ENCODE measurements at regions not wholly inside any gene's neighbourhood (a gene's known extent, or its start where the extent isn't known, plus 50 kb on each side); places are given as distances from the start of the nearest gene placed in this dataset.

DNA sequence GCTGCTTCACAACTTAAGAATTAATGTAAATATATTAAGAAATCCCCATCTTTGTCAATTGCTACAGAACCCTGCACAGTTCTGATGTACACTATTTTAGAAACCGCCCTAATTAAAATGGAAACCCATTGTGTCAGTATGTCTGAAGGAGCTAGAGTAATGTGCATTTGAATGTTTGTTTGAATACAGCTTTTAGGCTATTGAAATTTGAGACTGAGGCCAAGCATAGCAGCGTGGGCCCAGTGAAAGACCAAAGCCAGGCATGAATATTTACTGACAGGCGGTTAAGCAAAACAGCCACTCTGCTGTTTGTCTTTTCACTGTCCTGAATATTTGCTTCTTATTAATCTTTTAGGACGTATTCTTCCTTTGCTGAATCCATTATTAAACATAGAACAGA lies 252.3 kb downstream of the IZUMO3 start:
- Mint-ChIP-seq H3K27me3 (ENCODE audit: low read depth, poor library complexity) (peaks cover 9% of the 10 kb centered on the region), H3K27ac (no peak overlapping the region)

DNA sequence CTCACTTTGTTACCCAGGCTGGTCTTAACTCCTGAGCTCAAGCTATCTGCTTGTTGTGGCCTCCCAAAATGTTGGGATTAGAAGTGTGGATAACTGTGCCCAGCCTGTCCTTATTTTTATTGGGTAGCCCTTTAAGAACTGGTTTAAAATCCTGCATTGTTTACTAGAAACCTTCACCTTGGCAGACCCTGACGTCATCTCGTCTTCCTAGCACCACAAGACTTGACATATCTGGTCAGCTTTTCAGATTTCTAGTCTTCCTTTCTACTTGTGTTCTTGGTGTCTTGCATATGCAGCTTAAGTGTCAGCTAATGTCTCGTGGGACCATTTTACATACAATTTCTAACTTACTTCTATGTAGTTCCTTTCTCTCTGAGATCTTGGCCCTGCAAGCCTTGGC lies 258.9 kb downstream of the IZUMO3 start:
- peaks cover 18% of the 10 kb centered on the region for H3K9me3 Mint-ChIP-seq
- TF ChIP-seq, protein P1, sequence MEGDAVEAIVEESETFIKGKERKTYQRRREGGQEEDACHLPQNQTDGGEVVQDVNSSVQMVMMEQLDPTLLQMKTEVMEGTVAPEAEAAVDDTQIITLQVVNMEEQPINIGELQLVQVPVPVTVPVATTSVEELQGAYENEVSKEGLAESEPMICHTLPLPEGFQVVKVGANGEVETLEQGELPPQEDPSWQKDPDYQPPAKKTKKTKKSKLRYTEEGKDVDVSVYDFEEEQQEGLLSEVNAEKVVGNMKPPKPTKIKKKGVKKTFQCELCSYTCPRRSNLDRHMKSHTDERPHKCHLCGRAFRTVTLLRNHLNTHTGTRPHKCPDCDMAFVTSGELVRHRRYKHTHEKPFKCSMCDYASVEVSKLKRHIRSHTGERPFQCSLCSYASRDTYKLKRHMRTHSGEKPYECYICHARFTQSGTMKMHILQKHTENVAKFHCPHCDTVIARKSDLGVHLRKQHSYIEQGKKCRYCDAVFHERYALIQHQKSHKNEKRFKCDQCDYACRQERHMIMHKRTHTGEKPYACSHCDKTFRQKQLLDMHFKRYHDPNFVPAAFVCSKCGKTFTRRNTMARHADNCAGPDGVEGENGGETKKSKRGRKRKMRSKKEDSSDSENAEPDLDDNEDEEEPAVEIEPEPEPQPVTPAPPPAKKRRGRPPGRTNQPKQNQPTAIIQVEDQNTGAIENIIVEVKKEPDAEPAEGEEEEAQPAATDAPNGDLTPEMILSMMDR (IDR thresholded peaks at IDR 0.05): no peak
- DNase-seq: no peak
- no peaks in the 10 kb centered on the region for H3K27me3 Mint-ChIP-seq (ENCODE audit: low read depth, poor library complexity)
- H3K27ac Mint-ChIP-seq: no peak overlapping the region
- H3K4me1 Mint-ChIP-seq: no peaks in the 10 kb centered on the region
- H3K36me3 Mint-ChIP-seq (ENCODE audit: low read depth): no peaks in the 10 kb centered on the region
- H3K4me3 Mint-ChIP-seq: no peak overlapping the region

More for the DNA sequence above, 252.3 kb downstream of the IZUMO3 start:
- no peaks in the 10 kb centered on the region for H3K36me3 Mint-ChIP-seq (ENCODE audit: low read depth)
- DNase-seq: no peak
- H3K4me3 Mint-ChIP-seq: no peak overlapping the region
- peaks cover 6% of the 10 kb centered on the region for H3K4me1 Mint-ChIP-seq
- H3K9me3 Mint-ChIP-seq: peaks cover 15% of the 10 kb centered on the region
- TF ChIP-seq, protein P1 (IDR thresholded peaks at IDR 0.05): no peak

DNA sequence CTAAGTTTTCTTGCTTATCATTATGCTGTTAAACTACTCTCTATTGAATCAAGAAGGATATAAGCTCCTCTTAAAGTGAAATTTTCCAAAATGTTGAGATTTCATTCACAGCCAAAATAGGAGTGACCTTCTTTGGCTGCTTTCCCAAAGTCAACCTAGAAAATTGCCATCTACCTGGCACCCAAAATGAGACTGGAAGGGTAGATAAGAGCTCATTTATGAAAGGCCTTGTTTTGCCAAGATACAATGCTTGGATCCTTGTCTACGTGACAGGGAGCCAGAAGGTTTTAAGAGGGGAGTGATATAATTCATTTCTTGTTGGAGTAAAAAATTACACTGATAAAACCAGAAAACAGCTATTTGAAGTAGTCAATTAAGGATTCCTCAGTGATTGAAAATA lies 287.1 kb downstream of the IZUMO3 start:
- Mint-ChIP-seq H3K36me3 (ENCODE audit: low read depth) (no peaks in the 10 kb centered on the region), H3K4me3 (no peak overlapping the region), H3K27ac (no peak overlapping the region), H3K9me3 (no peaks in the 10 kb centered on the region), H3K4me1 (no peaks in the 10 kb centered on the region), H3K27me3 (ENCODE audit: low read depth, poor library complexity) (no peaks in the 10 kb centered on the region)
- TF ChIP-seq, protein P1 (IDR thresholded peaks at IDR 0.05): no peak
- no peak for DNase-seq

DNA sequence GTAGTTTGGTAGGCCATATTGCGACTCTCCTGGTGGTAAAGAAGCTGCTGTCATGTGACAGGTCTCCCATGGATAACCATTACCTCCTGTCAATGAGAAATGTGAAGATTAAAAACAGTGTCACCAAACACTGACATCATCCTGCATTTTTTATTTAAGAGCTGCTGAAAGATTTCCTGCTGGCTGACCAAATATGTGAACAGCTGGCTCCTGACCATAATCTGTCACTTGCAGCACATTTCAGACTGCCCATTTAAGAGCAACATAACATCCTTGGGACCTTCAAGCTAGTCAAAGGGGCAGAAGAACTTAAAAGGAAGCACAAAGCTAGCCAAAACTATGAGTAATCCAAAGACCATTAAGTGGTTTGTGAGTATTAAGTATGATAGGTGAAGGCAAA lies 288.0 kb downstream of the IZUMO3 start:
- no peaks in the 10 kb centered on the region for H3K27me3 Mint-ChIP-seq (ENCODE audit: low read depth, poor library complexity)
- no peak for DNase-seq
- H3K36me3 Mint-ChIP-seq (ENCODE audit: low read depth): no peaks in the 10 kb centered on the region
- no peak overlapping the region for H3K4me3 Mint-ChIP-seq
- H3K27ac Mint-ChIP-seq: no peak overlapping the region
- TF ChIP-seq, protein P1 (IDR thresholded peaks at IDR 0.05): no peak
- H3K4me1 Mint-ChIP-seq: no peaks in the 10 kb centered on the region
- peaks cover 9% of the 10 kb centered on the region for H3K9me3 Mint-ChIP-seq

DNA sequence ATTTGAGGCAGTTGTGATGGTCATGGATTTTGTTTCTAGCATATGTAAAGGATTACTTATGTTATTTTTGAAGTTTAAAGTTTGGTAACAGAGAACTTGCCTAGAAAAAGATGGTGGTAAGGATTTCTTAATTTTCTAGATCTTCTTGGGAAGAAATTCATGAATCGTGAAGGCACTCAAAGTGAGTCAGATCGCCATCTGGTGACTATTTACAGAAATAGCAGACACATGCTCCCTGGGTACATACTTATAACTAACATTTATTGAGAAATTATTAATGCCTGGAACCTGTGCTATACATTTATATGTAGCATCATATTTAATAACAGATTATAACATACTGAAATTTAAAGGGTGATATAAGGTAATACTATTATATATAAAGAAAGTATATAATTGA lies 299.7 kb downstream of the IZUMO3 start:
- no peaks in the 10 kb centered on the region for H3K36me3 Mint-ChIP-seq (ENCODE audit: low read depth)
- TF ChIP-seq, protein P1 (IDR thresholded peaks at IDR 0.05): peak; percentile 54
- no peaks in the 10 kb centered on the region for H3K4me1 Mint-ChIP-seq
- no peaks in the 10 kb centered on the region for H3K27me3 Mint-ChIP-seq (ENCODE audit: low read depth, poor library complexity)
- peak; percentile 3 for DNase-seq
- peaks cover 5% of the 10 kb centered on the region for H3K9me3 Mint-ChIP-seq
- H3K27ac Mint-ChIP-seq: no peak overlapping the region
- H3K4me3 Mint-ChIP-seq: no peak overlapping the region

DNA sequence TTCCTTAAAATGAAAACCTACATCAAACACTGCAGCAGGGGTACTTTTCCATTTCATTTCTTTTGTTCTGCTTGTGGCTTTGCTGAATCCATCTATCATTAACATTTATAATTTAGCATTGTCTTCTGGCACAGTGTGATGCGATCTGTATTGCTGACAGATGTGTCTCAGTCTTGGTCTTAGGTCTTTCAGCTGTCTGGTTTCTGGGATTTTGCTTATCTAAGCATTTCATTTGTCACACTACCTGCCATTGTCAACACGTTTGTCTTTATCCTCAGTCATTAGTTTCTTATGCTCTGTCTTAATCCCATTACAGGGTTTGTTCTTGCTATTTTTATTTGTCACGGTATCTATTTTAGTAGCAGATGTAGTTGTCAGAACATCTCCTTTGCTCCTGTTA lies 303.1 kb downstream of the IZUMO3 start:
- TF ChIP-seq, protein P1 (IDR thresholded peaks at IDR 0.05): no peak
- Mint-ChIP-seq H3K4me1 (no peaks in the 10 kb centered on the region), H3K9me3 (peaks cover 12% of the 10 kb centered on the region), H3K27ac (no peak overlapping the region), H3K4me3 (no peak overlapping the region), H3K36me3 (ENCODE audit: low read depth) (no peaks in the 10 kb centered on the region), H3K27me3 (ENCODE audit: low read depth, poor library complexity) (no peaks in the 10 kb centered on the region)
- no peak for DNase-seq
